DLD1 (cell line): ENCODE measurements at regions not wholly inside any gene's neighbourhood (a gene's known extent, or its start where the extent isn't known, plus 50 kb on each side); places are given as distances from the start of the nearest gene placed in this dataset.

Source experiments
- in situ Hi-C: cut with HindIII; loops from 2 replicates; pipeline ENCODE4 v1.10.0; 2017; ENCODE audit warnings: low sequenced_read_pairs

GRCh38 chr18:28606686-28607085 is 429.8 kb upstream of the CDH2 start:
- in situ Hi-C loops = no loop called here

- in situ Hi-C loops = no loop called here
These were observed 425.5 kb upstream of the CDH2 start for GRCh38 chr18:28602391-28602790.

GRCh38 chr18:28594034-28594433 is 417.1 kb upstream of the CDH2 start:
- in situ Hi-C loops = no loop called here

GRCh38 chr18:28588884-28589549 is 412.1 kb upstream of the CDH2 start:
- in situ Hi-C loops = no loop called here

- in situ Hi-C loops = no loop called here
These were observed 407.8 kb upstream of the CDH2 start for GRCh38 chr18:28584731-28585130.

GRCh38 chr18:28582724-28583123 is 405.8 kb upstream of the CDH2 start:
- in situ Hi-C loops = no loop called here

- in situ Hi-C loops = no loop called here
These were observed 404.7 kb upstream of the CDH2 start for GRCh38 chr18:28581521-28582071.

GRCh38 chr18:28576941-28577340 is 400.0 kb upstream of the CDH2 start:
- in situ Hi-C loops = no loop called here

GRCh38 chr18:28575123-28575522 is 398.2 kb upstream of the CDH2 start:
- in situ Hi-C loops = no loop called here

GRCh38 chr18:28574175-28574574 is 397.2 kb upstream of the CDH2 start:
- in situ Hi-C loops = no loop called here

- in situ Hi-C loops = no loop called here
These were observed 395.0 kb upstream of the CDH2 start for GRCh38 chr18:28571929-28572328.

- in situ Hi-C loops = no loop called here
These were observed 383.4 kb upstream of the CDH2 start for GRCh38 chr18:28560331-28560730.

GRCh38 chr18:28559511-28559910 is 382.6 kb upstream of the CDH2 start:
- in situ Hi-C loops = no loop called here

GRCh38 chr18:28541934-28542333 is 365.0 kb upstream of the CDH2 start:
- in situ Hi-C loops = no loop called here

GRCh38 chr18:28541276-28541930 is 364.5 kb upstream of the CDH2 start:
- in situ Hi-C loops = no loop called here

GRCh38 chr18:28529644-28530043 is 352.7 kb upstream of the CDH2 start:
- in situ Hi-C loops = no loop called here

GRCh38 chr18:28526196-28526595 is 349.3 kb upstream of the CDH2 start:
- in situ Hi-C loops = no loop called here

- in situ Hi-C loops = no loop called here
These were observed 347.0 kb upstream of the CDH2 start for GRCh38 chr18:28523758-28524475.

- in situ Hi-C loops = no loop called here
These were observed 345.3 kb upstream of the CDH2 start for GRCh38 chr18:28522236-28522635.

GRCh38 chr18:28519997-28520396 is 343.1 kb upstream of the CDH2 start:
- in situ Hi-C loops = no loop called here

GRCh38 chr18:28514699-28515098 is 337.8 kb upstream of the CDH2 start:
- in situ Hi-C loops = no loop called here

- in situ Hi-C loops = no loop called here
These were observed 335.4 kb upstream of the CDH2 start for GRCh38 chr18:28512357-28512756.
